K562 (cell line): ENCODE measurements at regions not wholly inside any gene's neighbourhood (a gene's known extent, or its start where the extent isn't known, plus 50 kb on each side); places are given as distances from the start of the nearest gene placed in this dataset.

ENCODE experiments used
- ATAC-seq: fragments of 200-7000 bp; cut with Tn5 transposase; 3 replicates; pipeline ENCODE4 v1.9.1; 2020; ENCODE audit warnings: moderate library complexity
- BruUV-seq: library from RNA; stranded (reverse); fragments of 400-500 nt; replicated peaks from 2 replicates; lab custom pipeline; 2021; lab: Mats Ljungman, UMichigan
- CTCF ChIA-PET: fragments of 300-600 bp; formaldehyde crosslinking; extraction: SDS; loops from one replicate; lab custom pipeline; 2021; ENCODE audit warnings: low intra/inter-chr PET ratio; lab: Yijun Ruan, JAX
- POLR2A ChIA-PET: fragments of 300-600, 350-650 bp; sonication (Branson Sonifier 250); formaldehyde crosslinking; extraction: SDS; loops from one replicate; lab custom pipeline; 2021; ENCODE audit warnings: antibody characterized with exemption, inconsistent platforms; lab: Yijun Ruan, JAX
- DNase-seq, 4 experiments: peaks; one replicate each; pipeline versions ENCODE4 v3.0.0 to v3.0.0-alpha.2; 2011 to 2018; ENCODE audit warnings: low spot score in 3 of 4, mixed read lengths in 3 of 4; ENCODE audit errors: extremely low read depth in 1 of 4
- FAIRE-seq: peaks from 2 replicates; lab custom pipeline; 2011; peaks lifted over from hg19 to GRCh38; lab: Jason Lieb, UNC
- H2AFZ ChIP-seq: 2 replicates; pipeline ENCODE4 v1.6.0; 2011; ENCODE audit warnings: low read depth, low read length, control low read depth, inconsistent platforms
- H3K27ac ChIP-seq: fragments of 200-600 bp; 3 replicates; pipeline ENCODE4 v1.8.0; 2011; ENCODE audit warnings: low read depth, mild to moderate bottlenecking, control low read depth, inconsistent platforms, low read length, moderate library complexity, mixed read lengths; ENCODE audit errors: extremely low read depth
- H3K27me3 ChIP-seq, 2 experiments: fragments of 300-600 bp in 1 of 2; 2 replicates in 1 of 2; 3 replicates in 1 of 2; pipeline versions ENCODE4 v1.6.0 to v1.8.0; 2011; ENCODE audit warnings: inconsistent platforms in 2 of 2, low read length in 2 of 2, mild to moderate bottlenecking in 1 of 2, mixed read lengths in 1 of 2, moderate library complexity in 1 of 2; ENCODE audit not compliant: control insufficient read depth in 2 of 2, insufficient read depth in 2 of 2
- H3K36me3 ChIP-seq: fragments of 300-600 bp; 3 replicates; pipeline ENCODE4 v1.8.0; 2011; ENCODE audit warnings: mild to moderate bottlenecking, low read length, inconsistent platforms; ENCODE audit not compliant: control insufficient read depth, insufficient read depth
- H3K4me1 ChIP-seq, 2 experiments: fragments of 200-600 bp in 1 of 2; replicated peaks in 1 of 2; 2 replicates in 1 of 2; 3 replicates in 1 of 2; pipeline versions ENCODE4 v1.5.1 to v1.8.0; 2011; ENCODE audit warnings: inconsistent platforms in 2 of 2, low read length in 2 of 2, mild to moderate bottlenecking in 1 of 2, mixed read lengths in 1 of 2, moderate library complexity in 1 of 2; ENCODE audit not compliant: control insufficient read depth in 2 of 2, insufficient read depth in 2 of 2
- H3K4me2 ChIP-seq: 2 replicates; pipeline ENCODE4 v1.6.1; 2011; ENCODE audit warnings: low read length, control low read depth, inconsistent platforms, mixed read lengths; ENCODE audit not compliant: insufficient read depth
- H3K4me3 ChIP-seq: fragments of 200-600 bp; sonication (generic), shearing (Covaris generic); 2 replicates; pipeline ENCODE4 v1.5.1; 2016; ENCODE audit warnings: control low read depth, inconsistent platforms
- H3K79me2 ChIP-seq: fragments of 200-600 bp; 3 replicates; pipeline ENCODE4 v1.8.0; 2011; ENCODE audit warnings: low read length, inconsistent platforms; ENCODE audit not compliant: control insufficient read depth, insufficient read depth
- H3K9ac ChIP-seq, 2 experiments: 2 replicates each; pipeline versions ENCODE4 v1.6.0 to v1.6.1; 2011; ENCODE audit warnings: low read depth in 2 of 2, low read length in 2 of 2, control low read depth in 1 of 2, inconsistent platforms in 1 of 2, mild to moderate bottlenecking in 1 of 2, mixed read lengths in 1 of 2; ENCODE audit not compliant: insufficient read depth in 1 of 2
- H3K9me1 ChIP-seq: one replicate; pipeline ENCODE4 v1.6.0; 2011; ENCODE audit warnings: inconsistent platforms, mild to moderate bottlenecking, low read length, moderate library complexity; ENCODE audit not compliant: control insufficient read depth, insufficient read depth
- H3K9me3 ChIP-seq: replicated peaks from 2 replicates; pipeline ENCODE4 v1.5.1; 2011; ENCODE audit warnings: low read depth, low read length, inconsistent platforms; ENCODE audit not compliant: control insufficient read depth, insufficient read depth
- H4K20me1 ChIP-seq: replicated peaks from 2 replicates; pipeline ENCODE4 v1.6.1; 2011; ENCODE audit warnings: low read length, inconsistent platforms, mixed read lengths; ENCODE audit not compliant: control insufficient read depth, insufficient read depth
- ETV6 ChIP-seq, 3 experiments: fragments of 150-350 bp in 1 of 3; sonication (generic) in 1 of 3; formaldehyde crosslinking in 1 of 3; IDR thresholded peaks; 2 replicates each; pipeline versions ENCODE4 v1.6.1 to v1.8.0; 2014 to 2022; ENCODE audit warnings: borderline replicate concordance in 2 of 3, low read depth in 2 of 3, antibody characterized with exemption in 1 of 3, low read length in 1 of 3, mild to moderate bottlenecking in 1 of 3, missing genetic modification reagents in 1 of 3
- EZH2 ChIP-seq: IDR thresholded peaks from 2 replicates; pipeline ENCODE4 v1.6.1; 2012; ENCODE audit warnings: low read depth, mild to moderate bottlenecking, inconsistent platforms, low read length, borderline replicate concordance
- HOXB6 ChIP-seq: fragments of 250-450 bp; sonication (Bioruptor Pico); IDR thresholded peaks from 2 replicates; pipeline ENCODE4 v1.5.1; 2022; ENCODE audit warnings: mild to moderate bottlenecking, borderline replicate concordance
- POLR3A ChIP-seq: IDR thresholded peaks from 2 replicates; pipeline ENCODE4 v1.6.1; 2011; ENCODE audit warnings: borderline replicate concordance, mild to moderate bottlenecking, moderate library complexity; ENCODE audit not compliant: insufficient read length, insufficient read depth; ENCODE audit errors: extremely low read depth
- in situ Hi-C: fragments of 300-500 bp; cut with MboI; formaldehyde crosslinking; loops from 4 replicates; pipeline ENCODE4 v1.15.0; 2018; ENCODE audit warnings: inconsistent platforms, mixed read lengths
- intact Hi-C: fragments of 100-400 bp; cut with micrococcal nuclease; formaldehyde crosslinking; loops from 2 replicates; pipeline ENCODE4 v1.14.2; 2022
- TF ChIP-seq, protein P1 (sequence below): fragments of 450-650 bp; IDR thresholded peaks from 2 replicates; pipeline ENCODE4 v1.6.1; 2016; ENCODE audit warnings: mild to moderate bottlenecking, moderate library complexity
- TF ChIP-seq, protein P2 (sequence below): sonication (generic); formaldehyde crosslinking; IDR thresholded peaks from 2 replicates; pipeline ENCODE4 v1.8.0; 2022; ENCODE audit warnings: missing genetic modification reagents, mild to moderate bottlenecking, borderline replicate concordance

DNA sequence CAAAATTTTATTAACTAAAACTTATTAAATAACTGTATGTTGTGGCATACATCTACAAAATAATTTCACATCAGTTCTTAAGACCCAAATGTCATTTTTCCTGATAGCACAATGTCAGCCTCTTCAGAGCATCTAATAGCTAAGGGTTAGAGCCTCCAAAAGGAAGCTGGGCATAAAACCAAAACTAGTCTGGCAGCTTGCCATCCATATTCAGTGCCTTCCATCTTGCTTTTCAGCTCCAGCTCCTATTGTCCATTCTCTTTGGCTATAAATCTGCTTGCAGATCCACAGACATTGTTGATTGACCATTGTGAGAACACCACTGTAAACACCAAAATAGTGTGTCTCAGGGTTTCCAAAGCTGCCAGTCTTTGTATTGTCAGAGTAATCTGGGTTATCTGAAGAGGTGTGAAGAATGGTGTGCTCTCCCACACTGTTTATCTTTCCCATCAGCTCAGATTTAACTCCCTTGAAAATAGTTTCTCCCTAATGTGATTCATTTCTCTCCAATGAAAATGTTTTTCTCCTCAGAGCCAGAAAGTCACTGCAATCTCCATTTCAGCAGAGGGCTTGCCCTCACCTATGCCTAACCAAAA lies 154.8 kb upstream of the KCNQ5 start:
- Histone ChIP-seq H3K9ac (no peak overlapping the region), H3K27me3 (no peaks in the 10 kb centered on the region), H3K4me3 (no peak overlapping the region), H3K4me2 (no peak overlapping the region), H2AFZ (no peak overlapping the region), H3K36me3 (no peaks in the 10 kb centered on the region), H3K9me3 (no peaks in the 10 kb centered on the region), H3K79me2 (no peaks in the 10 kb centered on the region), H3K4me1 (peaks cover 3 to 6% of the 10 kb centered on the region in 2 experiments; a peak in 3 of 5 replicates), H3K9me1 (no peaks in the 10 kb centered on the region), H4K20me1 (no peaks in the 10 kb centered on the region), H3K27ac (no peak overlapping the region)
- no peak for DNase-seq
- no peak for FAIRE-seq
- intact Hi-C loops: no loop called here
- CTCF ChIA-PET: no interaction called here
- BruUV-seq: no TSS peak
- ATAC-seq: no peak
- POLR2A ChIA-PET: interaction anchor here (1.1 to 1.5 kb wide), 2 partner anchors 9 to 13 kb away, joined by 3 to 5 read pairs; no protein-coding TSS in a partner anchor
- in situ Hi-C loops: no loop called here
- TF ChIP-seq ETV6 (IDR thresholded peaks at IDR 0.05; ENCODE audit: borderline replicate concordance in 1 of 2, low read depth in 2 of 2, low read length in 1 of 2) (no peak), ETV6 (CRISPR knock-in tag; IDR thresholded peaks at IDR 0.05; ENCODE audit: borderline replicate concordance) (no peak), EZH2 (no peak), HOXB6 (CRISPR knock-in tag) (no peak), POLR3A (no peak)
- TF ChIP-seq, protein P1, sequence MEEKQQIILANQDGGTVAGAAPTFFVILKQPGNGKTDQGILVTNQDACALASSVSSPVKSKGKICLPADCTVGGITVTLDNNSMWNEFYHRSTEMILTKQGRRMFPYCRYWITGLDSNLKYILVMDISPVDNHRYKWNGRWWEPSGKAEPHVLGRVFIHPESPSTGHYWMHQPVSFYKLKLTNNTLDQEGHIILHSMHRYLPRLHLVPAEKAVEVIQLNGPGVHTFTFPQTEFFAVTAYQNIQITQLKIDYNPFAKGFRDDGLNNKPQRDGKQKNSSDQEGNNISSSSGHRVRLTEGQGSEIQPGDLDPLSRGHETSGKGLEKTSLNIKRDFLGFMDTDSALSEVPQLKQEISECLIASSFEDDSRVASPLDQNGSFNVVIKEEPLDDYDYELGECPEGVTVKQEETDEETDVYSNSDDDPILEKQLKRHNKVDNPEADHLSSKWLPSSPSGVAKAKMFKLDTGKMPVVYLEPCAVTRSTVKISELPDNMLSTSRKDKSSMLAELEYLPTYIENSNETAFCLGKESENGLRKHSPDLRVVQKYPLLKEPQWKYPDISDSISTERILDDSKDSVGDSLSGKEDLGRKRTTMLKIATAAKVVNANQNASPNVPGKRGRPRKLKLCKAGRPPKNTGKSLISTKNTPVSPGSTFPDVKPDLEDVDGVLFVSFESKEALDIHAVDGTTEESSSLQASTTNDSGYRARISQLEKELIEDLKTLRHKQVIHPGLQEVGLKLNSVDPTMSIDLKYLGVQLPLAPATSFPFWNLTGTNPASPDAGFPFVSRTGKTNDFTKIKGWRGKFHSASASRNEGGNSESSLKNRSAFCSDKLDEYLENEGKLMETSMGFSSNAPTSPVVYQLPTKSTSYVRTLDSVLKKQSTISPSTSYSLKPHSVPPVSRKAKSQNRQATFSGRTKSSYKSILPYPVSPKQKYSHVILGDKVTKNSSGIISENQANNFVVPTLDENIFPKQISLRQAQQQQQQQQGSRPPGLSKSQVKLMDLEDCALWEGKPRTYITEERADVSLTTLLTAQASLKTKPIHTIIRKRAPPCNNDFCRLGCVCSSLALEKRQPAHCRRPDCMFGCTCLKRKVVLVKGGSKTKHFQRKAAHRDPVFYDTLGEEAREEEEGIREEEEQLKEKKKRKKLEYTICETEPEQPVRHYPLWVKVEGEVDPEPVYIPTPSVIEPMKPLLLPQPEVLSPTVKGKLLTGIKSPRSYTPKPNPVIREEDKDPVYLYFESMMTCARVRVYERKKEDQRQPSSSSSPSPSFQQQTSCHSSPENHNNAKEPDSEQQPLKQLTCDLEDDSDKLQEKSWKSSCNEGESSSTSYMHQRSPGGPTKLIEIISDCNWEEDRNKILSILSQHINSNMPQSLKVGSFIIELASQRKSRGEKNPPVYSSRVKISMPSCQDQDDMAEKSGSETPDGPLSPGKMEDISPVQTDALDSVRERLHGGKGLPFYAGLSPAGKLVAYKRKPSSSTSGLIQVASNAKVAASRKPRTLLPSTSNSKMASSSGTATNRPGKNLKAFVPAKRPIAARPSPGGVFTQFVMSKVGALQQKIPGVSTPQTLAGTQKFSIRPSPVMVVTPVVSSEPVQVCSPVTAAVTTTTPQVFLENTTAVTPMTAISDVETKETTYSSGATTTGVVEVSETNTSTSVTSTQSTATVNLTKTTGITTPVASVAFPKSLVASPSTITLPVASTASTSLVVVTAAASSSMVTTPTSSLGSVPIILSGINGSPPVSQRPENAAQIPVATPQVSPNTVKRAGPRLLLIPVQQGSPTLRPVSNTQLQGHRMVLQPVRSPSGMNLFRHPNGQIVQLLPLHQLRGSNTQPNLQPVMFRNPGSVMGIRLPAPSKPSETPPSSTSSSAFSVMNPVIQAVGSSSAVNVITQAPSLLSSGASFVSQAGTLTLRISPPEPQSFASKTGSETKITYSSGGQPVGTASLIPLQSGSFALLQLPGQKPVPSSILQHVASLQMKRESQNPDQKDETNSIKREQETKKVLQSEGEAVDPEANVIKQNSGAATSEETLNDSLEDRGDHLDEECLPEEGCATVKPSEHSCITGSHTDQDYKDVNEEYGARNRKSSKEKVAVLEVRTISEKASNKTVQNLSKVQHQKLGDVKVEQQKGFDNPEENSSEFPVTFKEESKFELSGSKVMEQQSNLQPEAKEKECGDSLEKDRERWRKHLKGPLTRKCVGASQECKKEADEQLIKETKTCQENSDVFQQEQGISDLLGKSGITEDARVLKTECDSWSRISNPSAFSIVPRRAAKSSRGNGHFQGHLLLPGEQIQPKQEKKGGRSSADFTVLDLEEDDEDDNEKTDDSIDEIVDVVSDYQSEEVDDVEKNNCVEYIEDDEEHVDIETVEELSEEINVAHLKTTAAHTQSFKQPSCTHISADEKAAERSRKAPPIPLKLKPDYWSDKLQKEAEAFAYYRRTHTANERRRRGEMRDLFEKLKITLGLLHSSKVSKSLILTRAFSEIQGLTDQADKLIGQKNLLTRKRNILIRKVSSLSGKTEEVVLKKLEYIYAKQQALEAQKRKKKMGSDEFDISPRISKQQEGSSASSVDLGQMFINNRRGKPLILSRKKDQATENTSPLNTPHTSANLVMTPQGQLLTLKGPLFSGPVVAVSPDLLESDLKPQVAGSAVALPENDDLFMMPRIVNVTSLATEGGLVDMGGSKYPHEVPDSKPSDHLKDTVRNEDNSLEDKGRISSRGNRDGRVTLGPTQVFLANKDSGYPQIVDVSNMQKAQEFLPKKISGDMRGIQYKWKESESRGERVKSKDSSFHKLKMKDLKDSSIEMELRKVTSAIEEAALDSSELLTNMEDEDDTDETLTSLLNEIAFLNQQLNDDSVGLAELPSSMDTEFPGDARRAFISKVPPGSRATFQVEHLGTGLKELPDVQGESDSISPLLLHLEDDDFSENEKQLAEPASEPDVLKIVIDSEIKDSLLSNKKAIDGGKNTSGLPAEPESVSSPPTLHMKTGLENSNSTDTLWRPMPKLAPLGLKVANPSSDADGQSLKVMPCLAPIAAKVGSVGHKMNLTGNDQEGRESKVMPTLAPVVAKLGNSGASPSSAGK: no peak
- TF ChIP-seq, protein P2, sequence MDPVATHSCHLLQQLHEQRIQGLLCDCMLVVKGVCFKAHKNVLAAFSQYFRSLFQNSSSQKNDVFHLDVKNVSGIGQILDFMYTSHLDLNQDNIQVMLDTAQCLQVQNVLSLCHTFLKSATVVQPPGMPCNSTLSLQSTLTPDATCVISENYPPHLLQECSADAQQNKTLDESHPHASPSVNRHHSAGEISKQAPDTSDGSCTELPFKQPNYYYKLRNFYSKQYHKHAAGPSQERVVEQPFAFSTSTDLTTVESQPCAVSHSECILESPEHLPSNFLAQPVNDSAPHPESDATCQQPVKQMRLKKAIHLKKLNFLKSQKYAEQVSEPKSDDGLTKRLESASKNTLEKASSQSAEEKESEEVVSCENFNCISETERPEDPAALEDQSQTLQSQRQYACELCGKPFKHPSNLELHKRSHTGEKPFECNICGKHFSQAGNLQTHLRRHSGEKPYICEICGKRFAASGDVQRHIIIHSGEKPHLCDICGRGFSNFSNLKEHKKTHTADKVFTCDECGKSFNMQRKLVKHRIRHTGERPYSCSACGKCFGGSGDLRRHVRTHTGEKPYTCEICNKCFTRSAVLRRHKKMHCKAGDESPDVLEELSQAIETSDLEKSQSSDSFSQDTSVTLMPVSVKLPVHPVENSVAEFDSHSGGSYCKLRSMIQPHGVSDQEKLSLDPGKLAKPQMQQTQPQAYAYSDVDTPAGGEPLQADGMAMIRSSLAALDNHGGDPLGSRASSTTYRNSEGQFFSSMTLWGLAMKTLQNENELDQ (CRISPR knock-in tag): no peak
